ENCODE measurements at regions not wholly inside any gene's neighbourhood (a gene's known extent, or its start where the extent isn't known, plus 50 kb on each side); places are given as distances from the start of the nearest gene placed in this dataset.
"Not testable (repeated sequence)": the region's sequence is repeated elsewhere in the genome, so short reads cannot be mapped to it uniquely, and the experiment has no call there.

- DNase-seq: no peak
Observed at GRCh38 chr12:131425112-131426075, 285.5 kb upstream of the SFSWAP start.

GRCh38 chr12:131428091-131428685 is 282.7 kb upstream of the SFSWAP start:
- no peak for DNase-seq

GRCh38 chr12:131429221-131429620 is 281.7 kb upstream of the SFSWAP start:
- not testable (repeated sequence) for DNase-seq

GRCh38 chr12:131429697-131430096 is 281.2 kb upstream of the SFSWAP start:
- not testable (repeated sequence) for DNase-seq

GRCh38 chr12:131430158-131430742 is 280.6 kb upstream of the SFSWAP start:
- no peak for DNase-seq

GRCh38 chr12:131431126-131431655 is 279.7 kb upstream of the SFSWAP start:
- not testable (repeated sequence) for DNase-seq

GRCh38 chr12:131432532-131433260 is 278.2 kb upstream of the SFSWAP start:
- DNase-seq: no peak

GRCh38 chr12:131434208-131435125 is 276.4 kb upstream of the SFSWAP start:
- no peak for DNase-seq

- no peak for DNase-seq
Observed at GRCh38 chr12:131436922-131437705, 273.8 kb upstream of the SFSWAP start.

GRCh38 chr12:131437706-131438492 is 273.0 kb upstream of the SFSWAP start:
- DNase-seq: no peak

GRCh38 chr12:131438493-131438835 is 272.4 kb upstream of the SFSWAP start:
- DNase-seq: not testable (repeated sequence)

GRCh38 chr12:131438881-131439280 is 272.0 kb upstream of the SFSWAP start:
- DNase-seq: no peak

- DNase-seq: not testable (repeated sequence)
Observed at GRCh38 chr12:131439752-131440151, 271.1 kb upstream of the SFSWAP start.

GRCh38 chr12:131440209-131441059 is 270.5 kb upstream of the SFSWAP start:
- DNase-seq: not testable (repeated sequence)

- no peak for DNase-seq
Observed at GRCh38 chr12:131441060-131441396, 269.9 kb upstream of the SFSWAP start.

- no peak for DNase-seq
Observed at GRCh38 chr12:131441638-131442336, 269.1 kb upstream of the SFSWAP start.

- DNase-seq: no peak
Observed at GRCh38 chr12:131442337-131442918, 268.5 kb upstream of the SFSWAP start.
